ENCODE measurements at regions not wholly inside any gene's neighbourhood (a gene's known extent, or its start where the extent isn't known, plus 50 kb on each side); places are given as distances from the start of the nearest gene placed in this dataset.

DNA sequence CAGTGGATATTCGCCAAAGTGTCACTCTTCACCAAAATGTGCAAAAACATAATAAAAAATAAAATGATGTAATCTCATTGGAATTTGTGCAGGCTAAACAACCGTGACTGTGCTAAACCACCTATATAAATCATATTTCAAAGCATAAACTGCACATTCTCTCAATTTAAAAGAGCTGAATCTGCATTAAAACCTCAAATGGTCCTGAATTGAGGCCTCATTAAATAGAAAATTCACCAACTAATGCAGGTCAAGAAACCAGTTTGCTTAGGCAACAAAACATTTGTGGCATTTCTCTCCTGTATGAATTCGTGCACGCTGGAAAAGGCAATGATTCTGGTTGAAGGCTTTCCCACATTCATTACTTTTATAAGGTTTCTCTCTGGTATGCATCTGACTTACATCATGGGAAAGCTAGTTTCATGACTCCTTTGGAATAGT, 80.1 kb upstream of the IFNG-AS1 start:
- intact Hi-C loops (cut with micrococcal nuclease; ENCODE audit: unreplicated experiment) = no loop called here
- H3K4me1 ChIP-seq (ENCODE audit: insufficient read depth, low read length, poor library complexity, severe bottlenecking) = no peaks in the 10 kb centered on the region
- no peaks in the 10 kb centered on the region for H3K36me3 ChIP-seq (ENCODE audit: insufficient read depth, low read length)
- ChIA-PET POLR2A (interaction anchor here (1.3 kb wide), 1 partner anchor 17 kb away, joined by 3 read pairs; no protein-coding TSS in a partner anchor), CTCF (ENCODE audit: unreplicated experiment) (interaction anchor here (0.7 kb wide), 1 partner anchor 959 kb away, joined by 3 read pairs; no protein-coding TSS in a partner anchor)
- H3K27ac ChIP-seq (ENCODE audit: low read depth, low read length, poor library complexity, severe bottlenecking) = no peak overlapping the region
- H3K4me2 ChIP-seq (ENCODE audit: low read length) = no peak overlapping the region
- no peak for TF ChIP-seq EZH2phosphoT487 (IDR thresholded peaks at IDR 0.05; ENCODE audit: borderline replicate concordance, low read depth, low read length)
- TF ChIP-seq, protein P1, sequence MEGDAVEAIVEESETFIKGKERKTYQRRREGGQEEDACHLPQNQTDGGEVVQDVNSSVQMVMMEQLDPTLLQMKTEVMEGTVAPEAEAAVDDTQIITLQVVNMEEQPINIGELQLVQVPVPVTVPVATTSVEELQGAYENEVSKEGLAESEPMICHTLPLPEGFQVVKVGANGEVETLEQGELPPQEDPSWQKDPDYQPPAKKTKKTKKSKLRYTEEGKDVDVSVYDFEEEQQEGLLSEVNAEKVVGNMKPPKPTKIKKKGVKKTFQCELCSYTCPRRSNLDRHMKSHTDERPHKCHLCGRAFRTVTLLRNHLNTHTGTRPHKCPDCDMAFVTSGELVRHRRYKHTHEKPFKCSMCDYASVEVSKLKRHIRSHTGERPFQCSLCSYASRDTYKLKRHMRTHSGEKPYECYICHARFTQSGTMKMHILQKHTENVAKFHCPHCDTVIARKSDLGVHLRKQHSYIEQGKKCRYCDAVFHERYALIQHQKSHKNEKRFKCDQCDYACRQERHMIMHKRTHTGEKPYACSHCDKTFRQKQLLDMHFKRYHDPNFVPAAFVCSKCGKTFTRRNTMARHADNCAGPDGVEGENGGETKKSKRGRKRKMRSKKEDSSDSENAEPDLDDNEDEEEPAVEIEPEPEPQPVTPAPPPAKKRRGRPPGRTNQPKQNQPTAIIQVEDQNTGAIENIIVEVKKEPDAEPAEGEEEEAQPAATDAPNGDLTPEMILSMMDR (conservative IDR thresholded peaks at IDR 0.05; ENCODE audit: low read length) = no peak
- no peak overlapping the region for H3K4me3 ChIP-seq (ENCODE audit: low read depth, low read length, poor library complexity, severe bottlenecking)
- no TSS peak for BruUV-seq (replicated peaks)
- DNase-seq (ENCODE audit: low spot score) = no peak
- no peaks in the 10 kb centered on the region for H3K79me2 ChIP-seq (ENCODE audit: insufficient read depth, low read depth, low read length)
- no peak overlapping the region for H2AFZ ChIP-seq (ENCODE audit: low read length)
- H3K9me3 ChIP-seq (ENCODE audit: low read length) = no peaks in the 10 kb centered on the region
- H3K9me2 ChIP-seq (ENCODE audit: insufficient read depth, low read length) = no peaks in the 10 kb centered on the region
- no peaks in the 10 kb centered on the region for H4K20me1 ChIP-seq (ENCODE audit: insufficient read depth, low read length)

DNA sequence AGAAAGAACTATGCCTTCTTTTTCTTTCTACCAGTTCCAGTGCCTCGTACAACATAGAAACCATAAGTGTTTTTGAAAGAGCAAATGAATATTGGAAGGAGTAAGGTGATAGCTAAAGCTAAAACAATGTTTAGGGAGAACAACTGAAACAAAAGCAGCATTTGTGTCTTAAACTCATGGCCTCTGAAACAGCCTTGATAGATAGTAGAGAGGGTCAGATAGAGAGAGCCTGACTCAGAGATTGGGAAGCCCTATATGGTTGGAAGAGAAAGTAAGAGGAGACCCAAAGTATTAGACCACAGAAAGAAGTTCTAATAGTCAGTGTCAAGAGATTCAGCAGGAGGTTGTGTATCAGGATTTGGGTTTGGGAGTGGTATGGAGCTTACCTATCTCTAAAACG, 79.6 kb upstream of the IFNG-AS1 start:
- H3K36me3 ChIP-seq (ENCODE audit: insufficient read depth, low read length) = no peaks in the 10 kb centered on the region
- ChIA-PET CTCF (ENCODE audit: unreplicated experiment) (interaction anchor here (0.7 kb wide), 1 partner anchor 959 kb away, joined by 3 read pairs; no protein-coding TSS in a partner anchor), POLR2A (interaction anchor here (1.3 kb wide), 1 partner anchor 17 kb away, joined by 3 read pairs; no protein-coding TSS in a partner anchor)
- H4K20me1 ChIP-seq (ENCODE audit: insufficient read depth, low read length) = no peaks in the 10 kb centered on the region
- no peak overlapping the region for H3K4me3 ChIP-seq (ENCODE audit: low read depth, low read length, poor library complexity, severe bottlenecking)
- H2AFZ ChIP-seq (ENCODE audit: low read length) = no peak overlapping the region
- no peaks in the 10 kb centered on the region for H3K9me3 ChIP-seq (ENCODE audit: low read length)
- H3K79me2 ChIP-seq (ENCODE audit: insufficient read depth, low read depth, low read length) = no peaks in the 10 kb centered on the region
- H3K9me2 ChIP-seq (ENCODE audit: insufficient read depth, low read length) = no peaks in the 10 kb centered on the region
- H3K27ac ChIP-seq (ENCODE audit: low read depth, low read length, poor library complexity, severe bottlenecking) = no peak overlapping the region
- no peaks in the 10 kb centered on the region for H3K4me1 ChIP-seq (ENCODE audit: insufficient read depth, low read length, poor library complexity, severe bottlenecking)
- TF ChIP-seq, protein P1 (conservative IDR thresholded peaks at IDR 0.05; ENCODE audit: low read length) = no peak
- TF ChIP-seq EZH2phosphoT487 (IDR thresholded peaks at IDR 0.05; ENCODE audit: borderline replicate concordance, low read depth, low read length) = no peak
- no peak overlapping the region for H3K4me2 ChIP-seq (ENCODE audit: low read length)
- intact Hi-C loops (cut with micrococcal nuclease; ENCODE audit: unreplicated experiment) = no loop called here
- no peak for DNase-seq (ENCODE audit: low spot score)
- BruUV-seq (replicated peaks) = no TSS peak

DNA sequence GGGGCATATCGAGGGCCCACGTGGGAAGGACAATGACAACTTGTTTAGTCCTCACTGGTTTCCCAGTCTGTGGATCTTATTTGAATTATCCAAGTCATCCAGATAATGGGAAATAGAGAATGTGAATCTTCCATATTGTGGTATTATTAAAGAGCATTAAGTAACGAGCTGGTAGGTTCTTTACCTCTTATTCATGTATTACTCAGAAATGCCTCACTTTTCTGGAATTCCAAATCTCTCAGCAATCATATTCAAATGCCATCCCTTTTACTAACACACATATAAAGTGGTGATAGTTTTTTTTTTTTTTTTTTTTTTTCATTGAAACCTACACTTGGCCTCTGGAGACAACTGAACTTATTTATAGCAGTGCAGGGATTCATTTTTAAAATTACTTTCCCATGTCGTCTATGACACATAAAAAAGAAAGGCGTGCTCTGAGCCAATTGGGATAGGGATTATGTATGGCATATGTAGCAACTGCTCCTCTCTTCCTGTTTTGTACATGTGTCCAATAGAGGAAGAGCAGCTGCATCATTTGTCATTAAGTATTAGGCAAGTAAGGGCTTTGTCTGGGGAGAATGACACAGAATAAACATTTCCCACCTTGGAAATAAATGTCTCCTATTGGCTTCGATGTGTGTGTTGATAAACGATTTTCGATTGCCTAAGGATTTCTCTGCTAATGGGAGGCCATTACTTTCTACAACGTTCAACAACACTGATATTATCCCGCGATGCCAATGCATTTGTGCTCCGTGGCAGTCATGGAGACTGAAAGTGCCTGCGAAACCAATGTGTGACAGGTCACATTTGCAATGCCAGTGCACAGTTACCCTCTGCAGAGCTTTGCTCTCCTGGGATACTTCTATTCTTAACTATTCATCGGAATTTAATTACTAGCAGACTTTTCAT, 78.6 kb upstream of the IFNG-AS1 start:
- TF ChIP-seq EZH2phosphoT487 (IDR thresholded peaks at IDR 0.05; ENCODE audit: borderline replicate concordance, low read depth, low read length) = no peak
- TF ChIP-seq, protein P1 (conservative IDR thresholded peaks at IDR 0.05; ENCODE audit: low read length) = no peak
- H3K4me2 ChIP-seq (ENCODE audit: low read length) = no peak overlapping the region
- no TSS peak for BruUV-seq (replicated peaks)
- no peaks in the 10 kb centered on the region for H3K9me2 ChIP-seq (ENCODE audit: insufficient read depth, low read length)
- no peaks in the 10 kb centered on the region for H3K36me3 ChIP-seq (ENCODE audit: insufficient read depth, low read length)
- no peaks in the 10 kb centered on the region for H4K20me1 ChIP-seq (ENCODE audit: insufficient read depth, low read length)
- DNase-seq (ENCODE audit: low spot score) = no peak
- POLR2A ChIA-PET = no interaction called here
- no peak overlapping the region for H2AFZ ChIP-seq (ENCODE audit: low read length)
- intact Hi-C loops (cut with micrococcal nuclease; ENCODE audit: unreplicated experiment) = no loop called here
- H3K9me3 ChIP-seq (ENCODE audit: low read length) = no peaks in the 10 kb centered on the region
- H3K79me2 ChIP-seq (ENCODE audit: insufficient read depth, low read depth, low read length) = no peaks in the 10 kb centered on the region
- H3K4me3 ChIP-seq (ENCODE audit: low read depth, low read length, poor library complexity, severe bottlenecking) = no peak overlapping the region
- no peak overlapping the region for H3K27ac ChIP-seq (ENCODE audit: low read depth, low read length, poor library complexity, severe bottlenecking)
- CTCF ChIA-PET (ENCODE audit: unreplicated experiment) = no interaction called here
- no peaks in the 10 kb centered on the region for H3K4me1 ChIP-seq (ENCODE audit: insufficient read depth, low read length, poor library complexity, severe bottlenecking)
